ENCODE measurements at regions not wholly inside any gene's neighbourhood (a gene's known extent, or its start where the extent isn't known, plus 50 kb on each side); places are given as distances from the start of the nearest gene placed in this dataset.

DNA sequence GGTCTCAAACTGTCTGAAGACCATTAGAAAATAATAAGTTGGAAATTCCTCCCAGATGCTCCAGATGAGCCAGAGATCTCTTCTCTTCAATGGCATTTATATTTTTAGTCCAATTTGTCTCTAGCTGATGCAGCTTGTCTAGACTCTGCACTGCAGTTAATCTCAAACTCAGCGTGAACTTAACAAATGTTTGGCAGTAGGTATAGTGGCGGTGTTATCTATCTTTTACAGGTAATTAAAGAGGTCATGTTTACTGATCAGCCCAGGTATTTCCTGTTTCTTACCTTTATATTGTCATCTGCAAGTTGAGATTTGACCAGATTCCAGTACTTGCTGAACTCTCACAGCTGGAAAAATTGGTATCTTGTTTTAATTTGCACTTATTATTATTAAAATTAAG, 1024.5 kb upstream of the ADGRL2 start:
- no peaks in the 10 kb centered on the region for H3K9me3 ChIP-seq (ENCODE audit: insufficient read depth, low read depth, low read length)
- no peaks in the 10 kb centered on the region for H3K27me3 ChIP-seq (ENCODE audit: insufficient read depth, low read length)
- no peaks in the 10 kb centered on the region; the same call in 1 of the 2 replicates for H3K4me1 ChIP-seq (ENCODE audit: insufficient read depth, low read length)
- H3K27ac ChIP-seq (ENCODE audit: low read length), result no peak overlapping the region
- no peak overlapping the region for H3K9ac ChIP-seq (ENCODE audit: low read depth, low read length)
- no peaks in the 10 kb centered on the region for H3K36me3 ChIP-seq (ENCODE audit: insufficient read depth, low read depth, low read length)
- H3K4me3 ChIP-seq (ENCODE audit: low read length), result no peak overlapping the region

DNA sequence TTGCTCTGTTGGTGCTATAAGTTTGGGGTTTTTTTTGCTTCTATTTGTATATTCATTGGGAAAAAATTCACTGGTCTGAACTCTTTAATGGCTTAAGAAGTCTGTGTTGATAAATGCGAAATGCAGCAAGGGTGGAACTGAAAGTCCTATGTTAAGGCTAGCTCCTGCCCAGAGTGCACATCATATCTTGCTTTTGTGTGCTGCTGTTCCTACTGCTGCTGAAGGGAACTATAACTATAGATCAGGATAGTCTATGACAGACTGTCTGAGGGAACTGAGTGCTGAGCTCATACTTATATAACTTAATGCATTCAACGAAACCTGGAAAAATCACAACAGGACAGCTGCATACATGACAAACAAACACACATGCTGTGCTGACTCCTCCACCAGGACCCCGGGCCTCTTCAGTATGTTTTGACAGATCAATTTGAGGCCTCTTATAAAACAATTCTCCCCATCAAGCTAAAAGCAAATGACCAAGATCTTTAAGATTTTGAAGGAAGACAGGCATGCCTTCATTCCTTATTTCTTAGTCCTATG, 1031.5 kb upstream of the ADGRL2 start:
- no peak overlapping the region for H3K27ac ChIP-seq (ENCODE audit: low read length)
- no peaks in the 10 kb centered on the region for H3K36me3 ChIP-seq (ENCODE audit: insufficient read depth, low read depth, low read length)
- H3K9ac ChIP-seq (ENCODE audit: low read depth, low read length), result no peak overlapping the region
- no peak overlapping the region for H3K4me3 ChIP-seq (ENCODE audit: low read length)
- no peaks in the 10 kb centered on the region for H3K27me3 ChIP-seq (ENCODE audit: insufficient read depth, low read length)
- H3K4me1 ChIP-seq (ENCODE audit: insufficient read depth, low read length), result no peaks in the 10 kb centered on the region; the same call in 1 of the 2 replicates
- H3K9me3 ChIP-seq (ENCODE audit: insufficient read depth, low read depth, low read length), result no peaks in the 10 kb centered on the region

DNA sequence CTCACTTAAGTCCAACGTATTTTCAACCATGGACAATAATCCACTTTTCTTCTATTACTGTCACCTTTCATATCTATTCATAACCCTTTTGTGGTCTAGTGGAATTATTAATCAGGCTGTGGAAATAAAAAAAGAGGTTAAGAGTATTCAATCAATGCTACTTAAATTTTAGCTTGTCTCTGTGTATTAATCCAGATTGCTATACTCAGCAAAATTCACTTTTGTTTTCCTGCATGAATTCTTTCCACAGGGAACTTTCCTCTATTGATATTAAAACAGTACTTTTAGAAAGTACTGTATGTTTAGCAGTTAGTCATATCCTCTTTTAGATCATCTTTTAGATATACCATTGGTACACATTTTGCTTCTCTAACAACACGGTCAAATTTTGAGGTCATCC, 1033.0 kb upstream of the ADGRL2 start:
- no peak overlapping the region for H3K27ac ChIP-seq (ENCODE audit: low read length)
- no peak overlapping the region for H3K9ac ChIP-seq (ENCODE audit: low read depth, low read length)
- H3K4me3 ChIP-seq (ENCODE audit: low read length), result no peak overlapping the region
- H3K4me1 ChIP-seq (ENCODE audit: insufficient read depth, low read length), result no peaks in the 10 kb centered on the region; the same call in 1 of the 2 replicates
- no peaks in the 10 kb centered on the region for H3K36me3 ChIP-seq (ENCODE audit: insufficient read depth, low read depth, low read length)
- H3K27me3 ChIP-seq (ENCODE audit: insufficient read depth, low read length), result no peaks in the 10 kb centered on the region
- no peaks in the 10 kb centered on the region for H3K9me3 ChIP-seq (ENCODE audit: insufficient read depth, low read depth, low read length)

DNA sequence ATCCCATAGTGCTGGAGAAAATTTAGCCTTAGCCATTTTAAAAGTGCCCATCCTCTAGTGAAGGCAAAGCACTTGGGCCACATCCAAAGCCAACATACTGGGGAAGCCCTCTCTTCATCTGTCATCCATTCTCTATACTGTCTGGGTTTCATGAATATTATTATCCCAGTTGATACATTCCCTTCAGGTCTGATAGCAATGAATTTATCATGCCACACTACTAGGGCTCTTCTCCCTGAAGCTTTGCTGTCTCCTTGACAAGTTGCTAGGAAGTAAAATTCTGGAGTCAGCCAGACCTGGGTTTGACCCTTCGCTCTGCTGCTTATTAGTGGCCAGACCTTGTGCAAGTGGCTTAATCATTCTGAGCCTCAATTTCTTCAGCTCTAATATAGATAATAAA, 1041.4 kb upstream of the ADGRL2 start:
- Histone ChIP-seq H3K36me3 (ENCODE audit: insufficient read depth, low read depth, low read length) (no peaks in the 10 kb centered on the region), H3K27me3 (ENCODE audit: insufficient read depth, low read length) (no peaks in the 10 kb centered on the region), H3K9ac (ENCODE audit: low read depth, low read length) (no peak overlapping the region), H3K4me3 (ENCODE audit: low read length) (no peak overlapping the region), H3K9me3 (ENCODE audit: insufficient read depth, low read depth, low read length) (no peaks in the 10 kb centered on the region), H3K27ac (ENCODE audit: low read length) (no peak overlapping the region), H3K4me1 (ENCODE audit: insufficient read depth, low read length) (no peaks in the 10 kb centered on the region)

DNA sequence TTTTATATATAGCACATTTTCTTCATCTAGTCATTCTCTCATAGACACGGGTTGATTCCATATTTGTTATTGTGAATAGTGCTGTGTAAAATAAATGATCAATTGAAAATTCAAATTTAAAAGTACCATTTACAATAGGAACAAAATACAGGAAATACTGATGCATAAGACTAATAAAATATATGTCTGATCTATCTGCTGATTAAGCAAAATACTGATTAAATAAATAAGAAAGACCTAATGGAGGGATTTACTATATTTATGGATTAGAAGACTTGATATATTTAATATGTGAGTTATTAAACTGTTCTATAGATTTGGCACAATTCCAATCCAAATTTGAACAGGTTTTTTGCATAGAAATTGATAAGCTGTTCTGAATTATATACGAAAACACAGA, 1044.8 kb upstream of the ADGRL2 start:
- H3K4me1 ChIP-seq (ENCODE audit: insufficient read depth, low read length), result no peaks in the 10 kb centered on the region
- H3K27ac ChIP-seq (ENCODE audit: low read length), result no peak overlapping the region
- H3K9ac ChIP-seq (ENCODE audit: low read depth, low read length), result no peak overlapping the region
- H3K9me3 ChIP-seq (ENCODE audit: insufficient read depth, low read depth, low read length), result no peaks in the 10 kb centered on the region
- no peaks in the 10 kb centered on the region for H3K27me3 ChIP-seq (ENCODE audit: insufficient read depth, low read length)
- no peak overlapping the region for H3K4me3 ChIP-seq (ENCODE audit: low read length)
- H3K36me3 ChIP-seq (ENCODE audit: insufficient read depth, low read depth, low read length), result no peaks in the 10 kb centered on the region

DNA sequence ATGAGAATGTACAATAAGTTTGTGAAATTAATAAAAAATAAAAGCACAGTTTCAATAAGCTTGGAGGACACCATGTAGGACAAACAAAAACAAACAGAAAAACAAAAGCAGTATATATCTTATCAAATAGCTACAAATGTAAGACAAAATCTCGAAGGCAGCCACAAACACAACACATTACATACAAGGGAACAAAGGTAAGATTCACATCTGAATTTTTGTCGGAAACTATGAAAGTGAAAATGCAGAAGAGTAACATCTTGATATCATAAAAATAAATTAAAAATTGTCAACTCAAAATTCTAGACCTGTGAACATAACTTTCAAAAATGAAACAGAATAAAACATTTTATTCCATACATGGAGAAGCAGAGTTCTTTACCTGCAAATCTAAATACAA, 1049.5 kb upstream of the ADGRL2 start:
- Histone ChIP-seq H3K27me3 (ENCODE audit: insufficient read depth, low read length) (no peaks in the 10 kb centered on the region), H3K27ac (ENCODE audit: low read length) (no peak overlapping the region), H3K36me3 (ENCODE audit: insufficient read depth, low read depth, low read length) (no peaks in the 10 kb centered on the region), H3K4me3 (ENCODE audit: low read length) (no peak overlapping the region), H3K9me3 (ENCODE audit: insufficient read depth, low read depth, low read length) (no peaks in the 10 kb centered on the region), H3K9ac (ENCODE audit: low read depth, low read length) (no peak overlapping the region), H3K4me1 (ENCODE audit: insufficient read depth, low read length) (no peaks in the 10 kb centered on the region)

DNA sequence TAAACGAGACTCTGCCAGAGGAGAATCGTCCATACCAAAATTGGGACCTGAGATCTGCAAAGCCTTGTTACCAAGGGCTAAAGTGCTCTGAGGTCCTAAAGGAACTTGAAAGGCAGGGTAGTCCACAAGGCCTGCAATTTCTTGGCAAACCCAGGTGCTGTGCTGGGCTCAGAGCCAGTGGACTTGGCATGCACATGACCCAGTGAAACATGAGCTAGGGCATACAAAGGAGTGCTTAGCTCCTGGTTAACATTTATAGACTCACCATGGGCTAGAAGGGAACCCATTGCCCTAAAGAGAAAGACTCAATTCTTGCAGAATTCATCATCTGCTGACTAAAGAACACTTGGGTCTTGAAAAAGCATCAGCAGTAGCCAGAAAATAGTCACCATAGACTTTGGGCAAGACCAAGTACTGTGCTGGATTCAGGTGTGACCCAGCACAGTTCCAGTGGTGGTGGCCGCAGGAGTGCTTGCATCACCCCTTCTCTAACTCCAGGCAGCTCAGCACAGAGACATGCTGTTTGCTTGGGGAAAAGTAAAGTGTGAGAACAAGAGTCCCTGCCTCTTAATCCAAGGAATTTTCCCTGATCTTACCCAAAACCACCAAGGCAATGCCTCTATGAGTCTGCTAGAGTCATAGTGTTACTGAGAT, 1069.4 kb upstream of the ADGRL2 start:
- no peaks in the 10 kb centered on the region for H3K27me3 ChIP-seq (ENCODE audit: insufficient read depth, low read length)
- no peaks in the 10 kb centered on the region for H3K4me1 ChIP-seq (ENCODE audit: insufficient read depth, low read length)
- no peak overlapping the region for H3K9ac ChIP-seq (ENCODE audit: low read depth, low read length)
- H3K27ac ChIP-seq (ENCODE audit: low read length), result no peak overlapping the region
- H3K9me3 ChIP-seq (ENCODE audit: insufficient read depth, low read depth, low read length), result no peaks in the 10 kb centered on the region
- H3K4me3 ChIP-seq (ENCODE audit: low read length), result no peak overlapping the region
- H3K36me3 ChIP-seq (ENCODE audit: insufficient read depth, low read depth, low read length), result no peaks in the 10 kb centered on the region

DNA sequence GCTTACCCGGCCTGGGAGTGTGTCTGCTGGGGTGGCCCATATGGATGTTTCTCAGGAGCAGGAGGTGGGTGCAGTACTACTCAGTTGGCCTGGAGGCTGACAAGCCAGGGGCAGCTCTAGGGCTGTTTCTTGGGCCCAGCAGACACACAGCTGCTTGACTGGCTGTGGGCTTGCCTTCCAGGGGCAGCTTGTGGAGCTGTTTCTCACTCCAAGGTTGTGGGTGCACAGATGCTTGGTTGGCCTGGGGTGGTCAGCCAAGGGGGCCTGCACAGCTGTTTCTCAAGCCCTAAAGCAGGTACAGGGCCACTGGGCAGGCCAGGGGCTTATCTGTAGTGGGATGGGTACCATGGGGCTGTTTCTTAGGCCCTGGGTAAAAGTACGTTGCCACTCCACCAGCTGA, 1078.1 kb upstream of the ADGRL2 start:
- H3K27me3 ChIP-seq (ENCODE audit: insufficient read depth, low read length), result no peaks in the 10 kb centered on the region
- H3K9me3 ChIP-seq (ENCODE audit: insufficient read depth, low read depth, low read length), result no peaks in the 10 kb centered on the region
- no peak overlapping the region for H3K27ac ChIP-seq (ENCODE audit: low read length)
- H3K4me3 ChIP-seq (ENCODE audit: low read length), result no peak overlapping the region
- H3K4me1 ChIP-seq (ENCODE audit: insufficient read depth, low read length), result no peaks in the 10 kb centered on the region
- H3K9ac ChIP-seq (ENCODE audit: low read depth, low read length), result no peak overlapping the region
- H3K36me3 ChIP-seq (ENCODE audit: insufficient read depth, low read depth, low read length), result no peaks in the 10 kb centered on the region

DNA sequence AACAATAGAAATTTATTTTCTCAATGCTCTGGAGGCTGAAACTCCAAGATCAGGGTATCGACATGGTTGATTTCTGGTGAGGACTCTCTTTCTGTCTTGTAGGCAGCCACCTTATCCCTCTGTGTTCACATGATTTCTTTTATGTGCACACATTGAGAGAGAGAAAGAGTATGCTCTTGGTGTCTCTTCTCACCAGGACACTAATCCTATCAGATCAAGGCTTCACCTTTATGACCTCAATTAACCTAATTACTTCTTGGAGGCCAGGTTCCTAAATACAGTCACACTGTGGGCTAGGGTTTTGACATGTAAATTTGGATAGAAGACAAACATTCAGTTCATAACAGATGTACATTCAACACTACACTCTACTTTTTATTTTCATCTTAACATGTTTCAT, 1094.2 kb upstream of the ADGRL2 start:
- no peaks in the 10 kb centered on the region for H3K4me1 ChIP-seq (ENCODE audit: insufficient read depth, low read length)

DNA sequence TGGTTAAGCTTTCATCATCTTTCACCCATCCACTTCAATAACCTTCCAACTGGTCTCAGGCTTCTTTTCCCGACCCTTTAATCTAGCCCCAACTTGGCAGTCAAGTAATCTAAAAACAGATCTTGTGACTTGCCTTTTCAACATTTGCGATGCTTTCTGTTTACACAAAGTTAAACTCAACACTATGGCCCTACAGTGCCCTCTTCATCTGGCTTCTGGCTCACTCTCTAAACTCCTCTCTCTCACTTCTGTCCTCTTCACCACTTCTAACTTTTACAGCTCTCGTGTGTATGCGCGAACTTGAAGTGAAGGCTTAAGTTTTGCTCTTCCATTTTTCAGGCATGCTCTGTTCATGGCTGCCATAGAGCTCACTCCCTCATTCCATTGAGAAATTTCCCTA, 1122.3 kb upstream of the ADGRL2 start:
- H3K36me3 ChIP-seq (ENCODE audit: insufficient read depth, low read depth, low read length), result no peaks in the 10 kb centered on the region
- no peaks in the 10 kb centered on the region for H3K27me3 ChIP-seq (ENCODE audit: insufficient read depth, low read length)
- H3K9ac ChIP-seq (ENCODE audit: low read depth, low read length), result no peak overlapping the region
- H3K4me1 ChIP-seq (ENCODE audit: insufficient read depth, low read length), result peaks cover 22% of the 10 kb centered on the region
- no peak overlapping the region for H3K4me3 ChIP-seq (ENCODE audit: low read length)
- H3K9me3 ChIP-seq (ENCODE audit: insufficient read depth, low read depth, low read length), result no peaks in the 10 kb centered on the region
- H3K27ac ChIP-seq (ENCODE audit: low read length), result no peak overlapping the region

More for the DNA sequence above, 1094.2 kb upstream of the ADGRL2 start:
- Histone ChIP-seq H3K9ac (ENCODE audit: low read depth, low read length) (no peak overlapping the region), H3K36me3 (ENCODE audit: insufficient read depth, low read depth, low read length) (no peaks in the 10 kb centered on the region), H3K27ac (ENCODE audit: low read length) (no peak overlapping the region), H3K27me3 (ENCODE audit: insufficient read depth, low read length) (no peaks in the 10 kb centered on the region), H3K9me3 (ENCODE audit: insufficient read depth, low read depth, low read length) (no peaks in the 10 kb centered on the region), H3K4me3 (ENCODE audit: low read length) (no peak overlapping the region)

DNA sequence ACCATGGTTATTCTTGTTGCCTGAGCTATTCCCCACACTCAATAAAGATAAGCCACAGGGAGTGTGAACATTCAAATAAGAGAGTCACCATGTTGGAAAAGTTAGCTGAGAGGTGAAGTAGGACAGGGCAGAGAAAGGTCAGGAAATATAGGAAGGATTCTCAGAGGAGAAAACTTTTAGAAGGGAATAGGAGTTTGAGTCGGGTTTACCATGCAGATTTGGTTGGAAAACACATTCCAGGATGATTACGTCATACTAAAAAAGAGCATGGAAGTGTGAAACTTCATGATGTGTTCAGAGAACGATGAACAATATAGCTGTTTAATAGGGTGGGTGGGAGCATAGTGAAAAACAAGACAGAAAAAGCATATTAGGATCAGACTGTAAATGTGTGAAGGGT, 1125.3 kb upstream of the ADGRL2 start:
- H3K27ac ChIP-seq (ENCODE audit: low read length), result no peak overlapping the region
- H3K9me3 ChIP-seq (ENCODE audit: insufficient read depth, low read depth, low read length), result no peaks in the 10 kb centered on the region
- no peaks in the 10 kb centered on the region for H3K27me3 ChIP-seq (ENCODE audit: insufficient read depth, low read length)
- H3K36me3 ChIP-seq (ENCODE audit: insufficient read depth, low read depth, low read length), result no peaks in the 10 kb centered on the region
- no peak overlapping the region for H3K9ac ChIP-seq (ENCODE audit: low read depth, low read length)
- peaks cover 22% of the 10 kb centered on the region for H3K4me1 ChIP-seq (ENCODE audit: insufficient read depth, low read length)
- H3K4me3 ChIP-seq (ENCODE audit: low read length), result no peak overlapping the region

DNA sequence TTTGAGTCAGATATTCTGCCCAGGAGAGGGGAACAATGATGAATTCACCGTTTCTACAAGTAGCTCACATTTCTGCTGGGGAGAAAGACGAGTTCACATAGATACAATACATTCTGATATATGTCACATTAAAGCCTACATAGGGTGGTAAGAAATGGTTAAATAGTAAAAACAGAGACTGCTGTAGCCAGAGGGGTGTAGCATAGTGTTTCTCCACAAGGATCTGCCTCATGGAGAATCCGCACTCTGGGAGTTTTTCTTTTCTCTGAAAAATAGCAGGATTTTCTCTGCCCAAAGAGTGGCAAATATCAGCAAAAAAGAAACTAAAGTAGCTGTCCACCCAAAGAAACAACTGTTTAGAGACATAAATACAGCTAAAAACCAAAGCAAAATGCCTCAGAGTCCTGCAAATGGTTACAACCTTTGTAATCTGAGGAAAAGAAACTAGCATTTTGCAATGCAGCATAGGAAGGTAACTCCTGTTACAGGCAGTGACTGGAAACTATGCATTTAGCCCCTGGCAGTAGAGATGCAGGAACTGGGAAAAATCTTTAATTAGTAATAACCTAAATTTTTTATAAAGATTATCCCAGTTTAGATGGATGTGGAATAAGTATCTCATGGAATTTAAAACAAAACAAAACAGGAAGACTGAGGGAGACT, 1126.7 kb upstream of the ADGRL2 start:
- Histone ChIP-seq H3K27me3 (ENCODE audit: insufficient read depth, low read length) (no peaks in the 10 kb centered on the region), H3K4me3 (ENCODE audit: low read length) (no peak overlapping the region), H3K9me3 (ENCODE audit: insufficient read depth, low read depth, low read length) (no peaks in the 10 kb centered on the region), H3K4me1 (ENCODE audit: insufficient read depth, low read length) (peaks cover 22% of the 10 kb centered on the region), H3K36me3 (ENCODE audit: insufficient read depth, low read depth, low read length) (no peaks in the 10 kb centered on the region), H3K9ac (ENCODE audit: low read depth, low read length) (peak overlapping the region; percentile 29; the same call in 1 of the 2 replicates), H3K27ac (ENCODE audit: low read length) (no peak overlapping the region)

Data from iPS-20b (cell line).